ENCODE measurements at regions not wholly inside any gene's neighbourhood (a gene's known extent, or its start where the extent isn't known, plus 50 kb on each side); places are given as distances from the start of the nearest gene placed in this dataset.
A peak's percentile ranks its signal among the peaks of the same experiment; 100 is the strongest.

GRCh38 chr4:120163895-120164294, 97.2 kb upstream of the MAD2L1 start:
- DNase-seq: no peak

- no peak for DNase-seq
Observed at GRCh38 chr4:120158841-120159463, 92.3 kb upstream of the MAD2L1 start.

- DNase-seq: no peak
Observed at GRCh38 chr4:120158046-120158445, 91.4 kb upstream of the MAD2L1 start.

GRCh38 chr4:120156120-120156718, 89.6 kb upstream of the MAD2L1 start:
- peak; percentile 61 for DNase-seq

GRCh38 chr4:120155287-120155686, 88.6 kb upstream of the MAD2L1 start:
- no peak for DNase-seq

GRCh38 chr4:120144634-120145033, 78.0 kb upstream of the MAD2L1 start:
- DNase-seq: no peak

GRCh38 chr4:120144041-120144440, 77.4 kb upstream of the MAD2L1 start:
- DNase-seq: no peak

- DNase-seq: no peak
Observed at GRCh38 chr4:120139392-120139791, 72.7 kb upstream of the MAD2L1 start.

GRCh38 chr4:120132935-120133334, 66.3 kb upstream of the MAD2L1 start:
- DNase-seq: no peak

- no peak for DNase-seq
Observed at GRCh38 chr4:120130786-120131185, 64.1 kb upstream of the MAD2L1 start.

All from NCI-H146 (cell line).